WTC11 (cell line): ENCODE measurements at regions not wholly inside any gene's neighbourhood (a gene's known extent, or its start where the extent isn't known, plus 50 kb on each side); places are given as distances from the start of the nearest gene placed in this dataset.

ENCODE experiments used
- ATAC-seq: fragments of 200-7000 bp; cut with Tn5 transposase; 2 replicates; pipeline ENCODE4 v1.10.0; 2021; ENCODE audit warnings: mild to moderate bottlenecking, moderate library complexity
- CTCF ChIA-PET: fragments of 300-600 bp; sonication (Branson Sonifier 250); formaldehyde crosslinking; loops from one replicate; lab custom pipeline; 2021; ENCODE audit warnings: antibody characterized with exemption; lab: Charles Lee
- POLR2A ChIA-PET: fragments of 350-600 bp; sonication (Branson Sonifier 250); formaldehyde crosslinking; loops from one replicate; lab custom pipeline; 2021; ENCODE audit warnings: antibody characterized with exemption; lab: Charles Lee
- DNase-seq: peaks from one replicate; pipeline ENCODE4 v3.0.0; 2021; ENCODE audit warnings: low spot score
- H3K27ac Mint-ChIP-seq: 2 replicates; pipeline ENCODE4 v1.8.0; 2021; ENCODE audit warnings: mixed read lengths
- H3K27me3 Mint-ChIP-seq: 2 replicates; pipeline ENCODE4 v1.8.0; 2021; ENCODE audit warnings: low read depth, mild to moderate bottlenecking, moderate library complexity, mixed read lengths
- H3K36me3 Mint-ChIP-seq: 2 replicates; pipeline ENCODE4 v1.8.0; 2021; ENCODE audit warnings: mixed read lengths
- H3K4me1 Mint-ChIP-seq: 2 replicates; pipeline ENCODE4 v1.8.0; 2022; ENCODE audit warnings: mixed read lengths
- H3K4me3 Mint-ChIP-seq: 2 replicates; pipeline ENCODE4 v1.8.0; 2021; ENCODE audit warnings: mild to moderate bottlenecking, moderate library complexity, mixed read lengths
- H3K9me3 Mint-ChIP-seq: 2 replicates; pipeline ENCODE4 v1.8.0; 2021; ENCODE audit warnings: mixed read lengths
- CREM ChIP-seq: sonication (generic); formaldehyde crosslinking; IDR thresholded peaks from 2 replicates; pipeline ENCODE4 v1.8.1; 2022; ENCODE audit warnings: mild to moderate bottlenecking, missing genetic modification reagents, moderate library complexity
- ELF4 ChIP-seq: sonication (generic); formaldehyde crosslinking; IDR thresholded peaks from 2 replicates; pipeline ENCODE4 v1.8.1; 2022; ENCODE audit warnings: low read depth, mild to moderate bottlenecking, moderate library complexity, missing genetic modification reagents
- ETV6 ChIP-seq: sonication (generic); formaldehyde crosslinking; IDR thresholded peaks from 2 replicates; pipeline ENCODE4 v1.8.1; 2022; ENCODE audit warnings: mild to moderate bottlenecking, missing genetic modification reagents
- KAT7 ChIP-seq: sonication (generic); formaldehyde crosslinking; IDR thresholded peaks from 2 replicates; pipeline ENCODE4 v1.8.1; 2023; ENCODE audit warnings: missing genetic modification reagents, mild to moderate bottlenecking, borderline replicate concordance
- MYBL2 ChIP-seq: sonication (generic); formaldehyde crosslinking; IDR thresholded peaks from 2 replicates; pipeline ENCODE4 v1.8.1; 2023; ENCODE audit warnings: mild to moderate bottlenecking, moderate library complexity, missing genetic modification reagents
- NFE2L1 ChIP-seq: sonication (generic); formaldehyde crosslinking; IDR thresholded peaks from 2 replicates; pipeline ENCODE4 v1.8.1; 2023; ENCODE audit warnings: missing genetic modification reagents
- PRRX2 ChIP-seq: fragments of 250-450 bp; sonication (Bioruptor Pico); IDR thresholded peaks from 2 replicates; pipeline ENCODE4 v1.8.0; 2021; ENCODE audit warnings: mild to moderate bottlenecking
- RELA ChIP-seq: sonication (generic); formaldehyde crosslinking; IDR thresholded peaks from 2 replicates; pipeline ENCODE4 v1.8.1; 2022; ENCODE audit warnings: missing genetic modification reagents, mild to moderate bottlenecking, borderline replicate concordance
- SMAD3 ChIP-seq: sonication (generic); formaldehyde crosslinking; IDR thresholded peaks from 2 replicates; pipeline ENCODE4 v1.8.0; 2022; ENCODE audit warnings: missing genetic modification reagents, mild to moderate bottlenecking, borderline replicate concordance
- ZBTB21 ChIP-seq: sonication (generic); formaldehyde crosslinking; IDR thresholded peaks from 2 replicates; pipeline ENCODE4 v1.8.1; 2023; ENCODE audit warnings: mild to moderate bottlenecking, missing genetic modification reagents, borderline replicate concordance
- ZNF232 ChIP-seq: sonication (generic); formaldehyde crosslinking; IDR thresholded peaks from 2 replicates; pipeline ENCODE4 v1.8.0; 2022; ENCODE audit warnings: mild to moderate bottlenecking, missing genetic modification reagents
- ZNF263 ChIP-seq: sonication (generic); formaldehyde crosslinking; IDR thresholded peaks from 2 replicates; pipeline ENCODE4 v1.8.1; 2022; ENCODE audit warnings: low read depth, mild to moderate bottlenecking, moderate library complexity, missing genetic modification reagents
- TF ChIP-seq, protein P1 (sequence below): sonication (generic); formaldehyde crosslinking; IDR thresholded peaks from 2 replicates; pipeline ENCODE4 v1.8.0; 2023; ENCODE audit warnings: mild to moderate bottlenecking, missing genetic modification reagents
- TF ChIP-seq, protein P2 (sequence below): sonication (generic); formaldehyde crosslinking; IDR thresholded peaks from 2 replicates; pipeline ENCODE4 v1.8.1; 2022; ENCODE audit warnings: low read depth, missing genetic modification reagents, borderline replicate concordance
- TF ChIP-seq, protein P3 (sequence below): sonication (generic); formaldehyde crosslinking; IDR thresholded peaks from 2 replicates; pipeline ENCODE4 v1.8.0; 2022; ENCODE audit warnings: mild to moderate bottlenecking, missing genetic modification reagents
- TF ChIP-seq, protein P4 (sequence below): sonication (generic); formaldehyde crosslinking; IDR thresholded peaks from 2 replicates; pipeline ENCODE4 v1.8.1; 2023; ENCODE audit warnings: mild to moderate bottlenecking, missing genetic modification reagents
- TF ChIP-seq, protein P5 (sequence below): sonication (generic); formaldehyde crosslinking; IDR thresholded peaks from 2 replicates; pipeline ENCODE4 v1.8.1; 2023; ENCODE audit warnings: mild to moderate bottlenecking, missing genetic modification reagents, moderate library complexity
- TF ChIP-seq, protein P6 (sequence below): sonication (generic); formaldehyde crosslinking; IDR thresholded peaks from 2 replicates; pipeline ENCODE4 v1.8.0; 2023; ENCODE audit warnings: missing genetic modification reagents
- TF ChIP-seq, protein P7 (sequence below): sonication (generic); formaldehyde crosslinking; IDR thresholded peaks from 2 replicates; pipeline ENCODE4 v1.8.1; 2023; ENCODE audit warnings: mild to moderate bottlenecking, missing genetic modification reagents

DNA sequence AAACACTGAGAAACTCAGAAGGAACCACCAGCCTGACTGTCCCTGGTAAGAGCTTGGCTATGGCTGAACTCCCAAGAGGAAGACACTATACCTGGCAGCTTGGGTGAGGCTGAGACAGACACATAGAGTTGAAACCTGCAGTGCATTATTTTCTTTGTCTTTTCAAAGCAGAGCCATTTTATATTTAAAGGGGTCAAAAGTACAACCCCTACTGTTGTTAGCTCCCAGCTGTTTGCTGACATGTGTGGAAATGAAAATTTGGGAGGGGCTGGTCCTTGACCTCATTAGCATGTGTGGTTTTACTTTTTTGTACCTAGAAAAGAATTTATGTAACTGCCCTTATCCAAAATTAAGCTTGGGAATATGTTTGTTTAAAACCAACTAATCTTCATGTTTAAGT lies 309.0 kb downstream of the RPRM start (continued):
- TF ChIP-seq, protein P1, sequence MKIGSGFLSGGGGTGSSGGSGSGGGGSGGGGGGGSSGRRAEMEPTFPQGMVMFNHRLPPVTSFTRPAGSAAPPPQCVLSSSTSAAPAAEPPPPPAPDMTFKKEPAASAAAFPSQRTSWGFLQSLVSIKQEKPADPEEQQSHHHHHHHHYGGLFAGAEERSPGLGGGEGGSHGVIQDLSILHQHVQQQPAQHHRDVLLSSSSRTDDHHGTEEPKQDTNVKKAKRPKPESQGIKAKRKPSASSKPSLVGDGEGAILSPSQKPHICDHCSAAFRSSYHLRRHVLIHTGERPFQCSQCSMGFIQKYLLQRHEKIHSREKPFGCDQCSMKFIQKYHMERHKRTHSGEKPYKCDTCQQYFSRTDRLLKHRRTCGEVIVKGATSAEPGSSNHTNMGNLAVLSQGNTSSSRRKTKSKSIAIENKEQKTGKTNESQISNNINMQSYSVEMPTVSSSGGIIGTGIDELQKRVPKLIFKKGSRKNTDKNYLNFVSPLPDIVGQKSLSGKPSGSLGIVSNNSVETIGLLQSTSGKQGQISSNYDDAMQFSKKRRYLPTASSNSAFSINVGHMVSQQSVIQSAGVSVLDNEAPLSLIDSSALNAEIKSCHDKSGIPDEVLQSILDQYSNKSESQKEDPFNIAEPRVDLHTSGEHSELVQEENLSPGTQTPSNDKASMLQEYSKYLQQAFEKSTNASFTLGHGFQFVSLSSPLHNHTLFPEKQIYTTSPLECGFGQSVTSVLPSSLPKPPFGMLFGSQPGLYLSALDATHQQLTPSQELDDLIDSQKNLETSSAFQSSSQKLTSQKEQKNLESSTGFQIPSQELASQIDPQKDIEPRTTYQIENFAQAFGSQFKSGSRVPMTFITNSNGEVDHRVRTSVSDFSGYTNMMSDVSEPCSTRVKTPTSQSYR (CRISPR knock-in tag) = no peak
- no peak for TF ChIP-seq PRRX2 (CRISPR knock-in tag)

DNA sequence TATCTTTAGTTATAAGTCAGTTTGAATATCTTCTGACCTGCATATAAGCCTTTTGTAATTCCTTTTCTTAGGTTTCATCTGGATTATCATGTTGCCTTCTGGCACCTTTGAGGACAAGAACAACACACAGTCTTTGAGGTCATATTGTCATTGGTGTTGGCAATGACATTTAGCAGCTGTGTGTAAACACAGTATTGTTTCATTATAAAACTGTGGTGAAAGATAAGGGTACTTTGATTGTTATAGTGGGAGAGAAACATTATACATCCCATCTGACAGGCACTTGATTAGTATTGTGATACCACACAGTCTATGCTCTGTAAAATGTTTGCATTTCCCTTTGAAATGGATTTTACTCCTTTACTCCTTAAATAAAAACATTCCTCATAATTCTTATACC lies 313.5 kb downstream of the RPRM start:
- H3K27ac Mint-ChIP-seq = no peak overlapping the region
- no peaks in the 10 kb centered on the region for H3K27me3 Mint-ChIP-seq
- H3K36me3 Mint-ChIP-seq = no peaks in the 10 kb centered on the region
- H3K4me1 Mint-ChIP-seq = no peaks in the 10 kb centered on the region
- H3K4me3 Mint-ChIP-seq = no peak overlapping the region
- no peak for ATAC-seq
- DNase-seq = no peak
- H3K9me3 Mint-ChIP-seq = no peaks in the 10 kb centered on the region
- POLR2A ChIA-PET = no interaction called here
- CTCF ChIA-PET = no interaction called here
- TF ChIP-seq ZBTB21 (CRISPR knock-in tag) (no peak), ZNF263 (CRISPR knock-in tag) (no peak), ZNF232 (CRISPR knock-in tag) (no peak), KAT7 (CRISPR knock-in tag) (no peak), NFE2L1 (CRISPR knock-in tag) (no peak), CREM (CRISPR knock-in tag) (no peak), ELF4 (CRISPR knock-in tag) (no peak), SMAD3 (CRISPR knock-in tag) (no peak), MYBL2 (CRISPR knock-in tag) (no peak), RELA (CRISPR knock-in tag) (no peak), ETV6 (CRISPR knock-in tag) (no peak)
- TF ChIP-seq, protein P2, sequence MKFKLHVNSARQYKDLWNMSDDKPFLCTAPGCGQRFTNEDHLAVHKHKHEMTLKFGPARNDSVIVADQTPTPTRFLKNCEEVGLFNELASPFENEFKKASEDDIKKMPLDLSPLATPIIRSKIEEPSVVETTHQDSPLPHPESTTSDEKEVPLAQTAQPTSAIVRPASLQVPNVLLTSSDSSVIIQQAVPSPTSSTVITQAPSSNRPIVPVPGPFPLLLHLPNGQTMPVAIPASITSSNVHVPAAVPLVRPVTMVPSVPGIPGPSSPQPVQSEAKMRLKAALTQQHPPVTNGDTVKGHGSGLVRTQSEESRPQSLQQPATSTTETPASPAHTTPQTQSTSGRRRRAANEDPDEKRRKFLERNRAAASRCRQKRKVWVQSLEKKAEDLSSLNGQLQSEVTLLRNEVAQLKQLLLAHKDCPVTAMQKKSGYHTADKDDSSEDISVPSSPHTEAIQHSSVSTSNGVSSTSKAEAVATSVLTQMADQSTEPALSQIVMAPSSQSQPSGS = no peak
- TF ChIP-seq, protein P3, sequence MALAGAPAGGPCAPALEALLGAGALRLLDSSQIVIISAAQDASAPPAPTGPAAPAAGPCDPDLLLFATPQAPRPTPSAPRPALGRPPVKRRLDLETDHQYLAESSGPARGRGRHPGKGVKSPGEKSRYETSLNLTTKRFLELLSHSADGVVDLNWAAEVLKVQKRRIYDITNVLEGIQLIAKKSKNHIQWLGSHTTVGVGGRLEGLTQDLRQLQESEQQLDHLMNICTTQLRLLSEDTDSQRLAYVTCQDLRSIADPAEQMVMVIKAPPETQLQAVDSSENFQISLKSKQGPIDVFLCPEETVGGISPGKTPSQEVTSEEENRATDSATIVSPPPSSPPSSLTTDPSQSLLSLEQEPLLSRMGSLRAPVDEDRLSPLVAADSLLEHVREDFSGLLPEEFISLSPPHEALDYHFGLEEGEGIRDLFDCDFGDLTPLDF = no peak
- TF ChIP-seq, protein P4, sequence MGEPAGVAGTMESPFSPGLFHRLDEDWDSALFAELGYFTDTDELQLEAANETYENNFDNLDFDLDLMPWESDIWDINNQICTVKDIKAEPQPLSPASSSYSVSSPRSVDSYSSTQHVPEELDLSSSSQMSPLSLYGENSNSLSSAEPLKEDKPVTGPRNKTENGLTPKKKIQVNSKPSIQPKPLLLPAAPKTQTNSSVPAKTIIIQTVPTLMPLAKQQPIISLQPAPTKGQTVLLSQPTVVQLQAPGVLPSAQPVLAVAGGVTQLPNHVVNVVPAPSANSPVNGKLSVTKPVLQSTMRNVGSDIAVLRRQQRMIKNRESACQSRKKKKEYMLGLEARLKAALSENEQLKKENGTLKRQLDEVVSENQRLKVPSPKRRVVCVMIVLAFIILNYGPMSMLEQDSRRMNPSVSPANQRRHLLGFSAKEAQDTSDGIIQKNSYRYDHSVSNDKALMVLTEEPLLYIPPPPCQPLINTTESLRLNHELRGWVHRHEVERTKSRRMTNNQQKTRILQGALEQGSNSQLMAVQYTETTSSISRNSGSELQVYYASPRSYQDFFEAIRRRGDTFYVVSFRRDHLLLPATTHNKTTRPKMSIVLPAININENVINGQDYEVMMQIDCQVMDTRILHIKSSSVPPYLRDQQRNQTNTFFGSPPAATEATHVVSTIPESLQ = no peak
- TF ChIP-seq, protein P5, sequence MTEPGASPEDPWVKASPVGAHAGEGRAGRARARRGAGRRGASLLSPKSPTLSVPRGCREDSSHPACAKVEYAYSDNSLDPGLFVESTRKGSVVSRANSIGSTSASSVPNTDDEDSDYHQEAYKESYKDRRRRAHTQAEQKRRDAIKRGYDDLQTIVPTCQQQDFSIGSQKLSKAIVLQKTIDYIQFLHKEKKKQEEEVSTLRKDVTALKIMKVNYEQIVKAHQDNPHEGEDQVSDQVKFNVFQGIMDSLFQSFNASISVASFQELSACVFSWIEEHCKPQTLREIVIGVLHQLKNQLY (CRISPR knock-in tag) = no peak
- TF ChIP-seq, protein P6, sequence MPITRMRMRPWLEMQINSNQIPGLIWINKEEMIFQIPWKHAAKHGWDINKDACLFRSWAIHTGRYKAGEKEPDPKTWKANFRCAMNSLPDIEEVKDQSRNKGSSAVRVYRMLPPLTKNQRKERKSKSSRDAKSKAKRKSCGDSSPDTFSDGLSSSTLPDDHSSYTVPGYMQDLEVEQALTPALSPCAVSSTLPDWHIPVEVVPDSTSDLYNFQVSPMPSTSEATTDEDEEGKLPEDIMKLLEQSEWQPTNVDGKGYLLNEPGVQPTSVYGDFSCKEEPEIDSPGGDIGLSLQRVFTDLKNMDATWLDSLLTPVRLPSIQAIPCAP (CRISPR knock-in tag) = no peak
- TF ChIP-seq, protein P7, sequence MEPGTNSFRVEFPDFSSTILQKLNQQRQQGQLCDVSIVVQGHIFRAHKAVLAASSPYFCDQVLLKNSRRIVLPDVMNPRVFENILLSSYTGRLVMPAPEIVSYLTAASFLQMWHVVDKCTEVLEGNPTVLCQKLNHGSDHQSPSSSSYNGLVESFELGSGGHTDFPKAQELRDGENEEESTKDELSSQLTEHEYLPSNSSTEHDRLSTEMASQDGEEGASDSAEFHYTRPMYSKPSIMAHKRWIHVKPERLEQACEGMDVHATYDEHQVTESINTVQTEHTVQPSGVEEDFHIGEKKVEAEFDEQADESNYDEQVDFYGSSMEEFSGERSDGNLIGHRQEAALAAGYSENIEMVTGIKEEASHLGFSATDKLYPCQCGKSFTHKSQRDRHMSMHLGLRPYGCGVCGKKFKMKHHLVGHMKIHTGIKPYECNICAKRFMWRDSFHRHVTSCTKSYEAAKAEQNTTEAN (CRISPR knock-in tag) = no peak
